ENCODE measurements at regions not wholly inside any gene's neighbourhood (a gene's known extent, or its start where the extent isn't known, plus 50 kb on each side); places are given as distances from the start of the nearest gene placed in this dataset.
A peak's percentile ranks its signal among the peaks of the same experiment; 100 is the strongest.

DNA sequence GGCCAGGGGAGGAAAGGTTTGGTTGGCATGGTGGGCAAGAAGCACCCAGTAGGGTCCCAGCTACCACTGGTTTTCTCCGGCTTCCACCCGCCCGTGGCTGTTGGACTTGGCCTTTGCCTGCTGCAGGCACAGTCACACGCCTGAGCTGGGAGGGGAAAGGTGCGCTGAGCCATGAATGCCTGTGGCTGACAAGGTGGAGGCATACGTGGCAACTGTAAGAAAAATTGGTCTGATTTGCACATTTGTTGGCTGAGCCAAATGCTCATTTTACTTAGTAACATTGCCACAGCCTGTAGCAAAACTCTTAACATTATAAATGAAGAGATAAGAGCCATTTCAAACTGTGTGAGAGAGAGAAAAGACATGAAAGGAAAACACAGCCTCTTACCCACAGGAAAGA, 191.6 kb downstream of the PTPRC start:
- Histone ChIP-seq H3K27me3 (ENCODE audit: insufficient read depth, low read depth, severe bottlenecking) (no peaks in the 10 kb centered on the region), H3K36me3 (no peaks in the 10 kb centered on the region), H3K27ac (no peak overlapping the region), H3K9me3 (ENCODE audit: severe bottlenecking) (no peaks in the 10 kb centered on the region), H3K4me3 (ENCODE audit: low read depth, low read length) (no peak overlapping the region)
- TF ChIP-seq, protein P1, sequence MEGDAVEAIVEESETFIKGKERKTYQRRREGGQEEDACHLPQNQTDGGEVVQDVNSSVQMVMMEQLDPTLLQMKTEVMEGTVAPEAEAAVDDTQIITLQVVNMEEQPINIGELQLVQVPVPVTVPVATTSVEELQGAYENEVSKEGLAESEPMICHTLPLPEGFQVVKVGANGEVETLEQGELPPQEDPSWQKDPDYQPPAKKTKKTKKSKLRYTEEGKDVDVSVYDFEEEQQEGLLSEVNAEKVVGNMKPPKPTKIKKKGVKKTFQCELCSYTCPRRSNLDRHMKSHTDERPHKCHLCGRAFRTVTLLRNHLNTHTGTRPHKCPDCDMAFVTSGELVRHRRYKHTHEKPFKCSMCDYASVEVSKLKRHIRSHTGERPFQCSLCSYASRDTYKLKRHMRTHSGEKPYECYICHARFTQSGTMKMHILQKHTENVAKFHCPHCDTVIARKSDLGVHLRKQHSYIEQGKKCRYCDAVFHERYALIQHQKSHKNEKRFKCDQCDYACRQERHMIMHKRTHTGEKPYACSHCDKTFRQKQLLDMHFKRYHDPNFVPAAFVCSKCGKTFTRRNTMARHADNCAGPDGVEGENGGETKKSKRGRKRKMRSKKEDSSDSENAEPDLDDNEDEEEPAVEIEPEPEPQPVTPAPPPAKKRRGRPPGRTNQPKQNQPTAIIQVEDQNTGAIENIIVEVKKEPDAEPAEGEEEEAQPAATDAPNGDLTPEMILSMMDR (IDR thresholded peaks at IDR 0.05; ENCODE audit: low read depth, low read length): no peak
- no peak for DNase-seq

GRCh38 chr1:198833706-198834503, 195.1 kb downstream of the PTPRC start:
- no peak overlapping the region for H3K4me3 ChIP-seq (ENCODE audit: low read depth, low read length)
- no peaks in the 10 kb centered on the region for H3K27me3 ChIP-seq (ENCODE audit: insufficient read depth, low read depth, severe bottlenecking)
- no peaks in the 10 kb centered on the region for H3K36me3 ChIP-seq
- TF ChIP-seq, protein P1 (IDR thresholded peaks at IDR 0.05; ENCODE audit: low read depth, low read length): no peak
- H3K9me3 ChIP-seq (ENCODE audit: severe bottlenecking): no peaks in the 10 kb centered on the region
- no peak for DNase-seq
- H3K27ac ChIP-seq: no peak overlapping the region

- no peak overlapping the region for H3K27ac ChIP-seq
- DNase-seq: peak; percentile 49
- TF ChIP-seq, protein P1 (IDR thresholded peaks at IDR 0.05; ENCODE audit: low read depth, low read length): peak; percentile 33; the same call in 1 of the 2 replicates
- no peaks in the 10 kb centered on the region for H3K36me3 ChIP-seq
- H3K9me3 ChIP-seq (ENCODE audit: severe bottlenecking): no peaks in the 10 kb centered on the region
- no peaks in the 10 kb centered on the region for H3K27me3 ChIP-seq (ENCODE audit: insufficient read depth, low read depth, severe bottlenecking)
- no peak overlapping the region for H3K4me3 ChIP-seq (ENCODE audit: low read depth, low read length)
Measured at GRCh38 chr1:198837278-198838021, 198.6 kb downstream of the PTPRC start.

- Histone ChIP-seq H3K4me3 (ENCODE audit: low read depth, low read length) (no peak overlapping the region), H3K36me3 (no peaks in the 10 kb centered on the region), H3K27ac (no peak overlapping the region), H3K9me3 (ENCODE audit: severe bottlenecking) (no peaks in the 10 kb centered on the region), H3K27me3 (ENCODE audit: insufficient read depth, low read depth, severe bottlenecking) (no peaks in the 10 kb centered on the region)
- TF ChIP-seq, protein P1 (IDR thresholded peaks at IDR 0.05; ENCODE audit: low read depth, low read length): no peak
- no peak for DNase-seq
Measured at GRCh38 chr1:198838022-198838342, 199.1 kb downstream of the PTPRC start.

- Histone ChIP-seq H3K4me3 (ENCODE audit: low read depth, low read length) (no peak overlapping the region), H3K27ac (no peak overlapping the region), H3K36me3 (no peaks in the 10 kb centered on the region), H3K9me3 (ENCODE audit: severe bottlenecking) (peaks cover 1% of the 10 kb centered on the region), H3K27me3 (ENCODE audit: insufficient read depth, low read depth, severe bottlenecking) (no peaks in the 10 kb centered on the region)
- TF ChIP-seq, protein P1 (IDR thresholded peaks at IDR 0.05; ENCODE audit: low read depth, low read length): no peak
- DNase-seq: no peak
Measured at GRCh38 chr1:198841477-198841876, 202.6 kb downstream of the PTPRC start.
